ENCODE measurements at regions not wholly inside any gene's neighbourhood (a gene's known extent, or its start where the extent isn't known, plus 50 kb on each side); places are given as distances from the start of the nearest gene placed in this dataset.
"Not testable (repeated sequence)": the region's sequence is repeated elsewhere in the genome, so short reads cannot be mapped to it uniquely, and the experiment has no call there.

- no peak for DNase-seq (ENCODE audit: low read depth in 4 of 4, low spot score in 3 of 4)
Observed at GRCh38 chr12:54716261-54716660, 68.1 kb upstream of the DCD start.

GRCh38 chr12:54713876-54714275 lies 65.7 kb upstream of the DCD start:
- DNase-seq (ENCODE audit: low read depth in 4 of 4, low spot score in 3 of 4) = not testable (repeated sequence)

GRCh38 chr12:54711669-54712068 lies 63.5 kb upstream of the DCD start:
- DNase-seq (ENCODE audit: low read depth in 4 of 4, low spot score in 3 of 4) = no peak

GRCh38 chr12:54708826-54709225 lies 60.7 kb upstream of the DCD start:
- no peak for DNase-seq (ENCODE audit: low read depth in 4 of 4, low spot score in 3 of 4)

- no peak for DNase-seq (ENCODE audit: low read depth in 4 of 4, low spot score in 3 of 4)
Observed at GRCh38 chr12:54704202-54704601, 56.0 kb upstream of the DCD start.

GRCh38 chr12:54701940-54702592 lies 53.9 kb upstream of the DCD start:
- DNase-seq (ENCODE audit: low read depth in 4 of 4, low spot score in 3 of 4) = peak in 1 of 4 donors; percentile 37

GRCh38 chr12:54700849-54701248 lies 52.7 kb upstream of the DCD start:
- DNase-seq (ENCODE audit: low read depth in 4 of 4, low spot score in 3 of 4) = no peak

GRCh38 chr12:54700301-54700700 lies 52.1 kb upstream of the DCD start:
- DNase-seq (ENCODE audit: low read depth in 4 of 4, low spot score in 3 of 4) = no peak

Measured in left renal pelvis (tissue), 4 donors.